C4-2B (cell line): ENCODE measurements at regions not wholly inside any gene's neighbourhood (a gene's known extent, or its start where the extent isn't known, plus 50 kb on each side); places are given as distances from the start of the nearest gene placed in this dataset.

Source experiments
- CTCF ChIP-seq: fragments of 450-650 bp; conservative IDR thresholded peaks from 2 replicates; pipeline ENCODE4 v1.5.1; 2017; ENCODE audit warnings: mild to moderate bottlenecking
- ZFX ChIP-seq: fragments of 450-650 bp; IDR thresholded peaks from 2 replicates; pipeline ENCODE4 v1.6.1; 2017

GRCh38 chr4:186473933-186474332 is 81.4 kb downstream of the MTNR1A start:
- TF ChIP-seq CTCF (no peak), ZFX (no peak)
